Cardiac muscle cell (in vitro differentiated cells and primary cell): ENCODE measurements at regions not wholly inside any gene's neighbourhood (a gene's known extent, or its start where the extent isn't known, plus 50 kb on each side); places are given as distances from the start of the nearest gene placed in this dataset.
A peak's percentile ranks its signal among the peaks of the same experiment; 100 is the strongest.

ENCODE experiments used
- DNase-seq, 2 donors: peaks; one replicate each; pipeline versions ENCODE4 v3.0.0 to v3.0.0-alpha.2; 2010 to 2017; ENCODE audit warnings: low read depth in 1 of 2, low spot score in 1 of 2
- H3K27ac ChIP-seq: fragments of 200-600 bp; sonication (generic); 2 replicates; pipeline ENCODE4 v1.5.1; 2016
- H3K27me3 ChIP-seq: fragments of 200-600 bp; sonication (generic); 2 replicates; pipeline ENCODE4 v1.6.0; 2016; ENCODE audit warnings: control low read depth
- H3K36me3 ChIP-seq: fragments of 200-600 bp; sonication (generic); 2 replicates; pipeline ENCODE4 v1.5.1; 2016; ENCODE audit warnings: control low read depth
- H3K4me1 ChIP-seq: fragments of 200-600 bp; sonication (generic); 2 replicates; pipeline ENCODE4 v1.8.1; 2017; ENCODE audit warnings: low read depth, mild to moderate bottlenecking, mixed run types
- H3K4me3 ChIP-seq: fragments of 200-600 bp; sonication (generic); 2 replicates; pipeline ENCODE4 v1.5.1; 2016; ENCODE audit warnings: mild to moderate bottlenecking
- H3K9me3 ChIP-seq: fragments of 200-600 bp; sonication (generic); 2 replicates; pipeline ENCODE4 v1.5.1; 2017; ENCODE audit warnings: low read depth, mild to moderate bottlenecking, control low read depth
- CTCF ChIP-seq: IDR thresholded peaks from 2 replicates; pipeline ENCODE4 v1.5.1; 2012; ENCODE audit warnings: low read depth, mild to moderate bottlenecking, low read length

- Histone ChIP-seq H3K4me3 (no peak overlapping the region), H3K27ac (no peak overlapping the region)
- no peak for TF ChIP-seq CTCF
These were observed 88.6 kb upstream of the PCSK2 start for GRCh38 chr20:17138237-17138636.

GRCh38 chr20:17140894-17141293, 85.9 kb upstream of the PCSK2 start:
- Histone ChIP-seq H3K27me3 (no peaks in the 10 kb centered on the region), H3K4me1 (no peaks in the 10 kb centered on the region), H3K27ac (no peak overlapping the region), H3K9me3 (no peaks in the 10 kb centered on the region), H3K36me3 (no peaks in the 10 kb centered on the region), H3K4me3 (no peak overlapping the region)
- DNase-seq = no peak
- TF ChIP-seq CTCF = no peak

More at GRCh38 chr20:17138237-17138636, 88.6 kb upstream of the PCSK2 start:
- no peaks in the 10 kb centered on the region for H3K4me1 ChIP-seq
- no peaks in the 10 kb centered on the region for H3K36me3 ChIP-seq
- DNase-seq = peak in 1 of 2 donors; percentile 0
- H3K9me3 ChIP-seq = no peaks in the 10 kb centered on the region
- no peaks in the 10 kb centered on the region for H3K27me3 ChIP-seq

GRCh38 chr20:17141568-17141967, 85.3 kb upstream of the PCSK2 start:
- no peaks in the 10 kb centered on the region for H3K27me3 ChIP-seq
- H3K4me3 ChIP-seq = no peak overlapping the region
- H3K9me3 ChIP-seq = no peaks in the 10 kb centered on the region
- no peaks in the 10 kb centered on the region for H3K36me3 ChIP-seq
- DNase-seq = no peak
- H3K4me1 ChIP-seq = no peaks in the 10 kb centered on the region
- TF ChIP-seq CTCF = no peak
- H3K27ac ChIP-seq = no peak overlapping the region

- Histone ChIP-seq H3K4me1 (no peaks in the 10 kb centered on the region), H3K9me3 (no peaks in the 10 kb centered on the region), H3K27me3 (no peaks in the 10 kb centered on the region), H3K27ac (no peak overlapping the region), H3K36me3 (no peaks in the 10 kb centered on the region), H3K4me3 (no peak overlapping the region)
- DNase-seq = no peak
- no peak for TF ChIP-seq CTCF
These were observed 84.2 kb upstream of the PCSK2 start for GRCh38 chr20:17142666-17143065.

- TF ChIP-seq CTCF = no peak
- no peak overlapping the region for H3K27ac ChIP-seq
- H3K4me3 ChIP-seq = no peak overlapping the region
- H3K36me3 ChIP-seq = no peaks in the 10 kb centered on the region
- no peaks in the 10 kb centered on the region for H3K4me1 ChIP-seq
- H3K9me3 ChIP-seq = no peaks in the 10 kb centered on the region
- no peaks in the 10 kb centered on the region for H3K27me3 ChIP-seq
- no peak for DNase-seq
These were observed 76.0 kb upstream of the PCSK2 start for GRCh38 chr20:17150858-17151257.

- H3K4me1 ChIP-seq = no peaks in the 10 kb centered on the region
- no peak for DNase-seq
- no peaks in the 10 kb centered on the region for H3K9me3 ChIP-seq
- no peak overlapping the region for H3K27ac ChIP-seq
- H3K36me3 ChIP-seq = no peaks in the 10 kb centered on the region
- TF ChIP-seq CTCF = no peak
- no peak overlapping the region for H3K4me3 ChIP-seq
- no peaks in the 10 kb centered on the region for H3K27me3 ChIP-seq
These were observed 71.4 kb upstream of the PCSK2 start for GRCh38 chr20:17155401-17155800.
